HG03097 (cell line): ENCODE measurements at regions not wholly inside any gene's neighbourhood (a gene's known extent, or its start where the extent isn't known, plus 50 kb on each side); places are given as distances from the start of the nearest gene placed in this dataset.

ENCODE experiments used
- ATAC-seq: cut with Tn5 transposase; IDR thresholded peaks from one replicate; pipeline ENCODE4 v1.9.1; 2021; ENCODE audit not compliant: unreplicated experiment, low FRiP score

- no peak for ATAC-seq
Measured at GRCh38 chr17:55635253-55635914, 87.3 kb downstream of the TMEM100 start.

- ATAC-seq = no peak
Measured at GRCh38 chr17:55634702-55635101, 88.0 kb downstream of the TMEM100 start.

GRCh38 chr17:55632893-55633292 is 89.8 kb downstream of the TMEM100 start:
- no peak for ATAC-seq

GRCh38 chr17:55632236-55632635 is 90.4 kb downstream of the TMEM100 start:
- no peak for ATAC-seq

- no peak for ATAC-seq
Measured at GRCh38 chr17:55629995-55630394, 92.7 kb downstream of the TMEM100 start.

- no peak for ATAC-seq
Measured at GRCh38 chr17:55625521-55625920, 97.1 kb downstream of the TMEM100 start.

- ATAC-seq = no peak
Measured at GRCh38 chr17:55624772-55625433, 97.8 kb downstream of the TMEM100 start.

- no peak for ATAC-seq
Measured at GRCh38 chr17:55622547-55622946, 100.1 kb downstream of the TMEM100 start.

- no peak for ATAC-seq
Measured at GRCh38 chr17:55620945-55621344, 101.7 kb downstream of the TMEM100 start.

- ATAC-seq = no peak
Measured at GRCh38 chr17:55620023-55620422, 102.6 kb downstream of the TMEM100 start.

- no peak for ATAC-seq
Measured at GRCh38 chr17:55617441-55617840, 105.2 kb downstream of the TMEM100 start.

- ATAC-seq = no peak
Measured at GRCh38 chr17:55614061-55614460, 102.8 kb upstream of the SMIM36 start.

- no peak for ATAC-seq
Measured at GRCh38 chr17:55612691-55613141, 101.5 kb upstream of the SMIM36 start.

- ATAC-seq = no peak
Measured at GRCh38 chr17:55607731-55608341, 96.6 kb upstream of the SMIM36 start.

GRCh38 chr17:55606488-55606815 is 95.2 kb upstream of the SMIM36 start:
- no peak for ATAC-seq

GRCh38 chr17:55605705-55606487 is 94.6 kb upstream of the SMIM36 start:
- ATAC-seq = no peak

- no peak for ATAC-seq
Measured at GRCh38 chr17:55601874-55602364, 90.7 kb upstream of the SMIM36 start.

GRCh38 chr17:55598495-55598894 is 87.2 kb upstream of the SMIM36 start:
- ATAC-seq = no peak

GRCh38 chr17:55588446-55589242 is 77.4 kb upstream of the SMIM36 start:
- no peak for ATAC-seq

- no peak for ATAC-seq
Measured at GRCh38 chr17:55587608-55588139, 76.4 kb upstream of the SMIM36 start.
